CD4-positive, alpha-beta T cell treated with Interleukin-17A for 1 hour (primary cell): ENCODE measurements at regions not wholly inside any gene's neighbourhood (a gene's known extent, or its start where the extent isn't known, plus 50 kb on each side); places are given as distances from the start of the nearest gene placed in this dataset.
"Not testable (repeated sequence)": the region's sequence is repeated elsewhere in the genome, so short reads cannot be mapped to it uniquely, and the experiment has no call there.

Experiments used
- DNase-seq: peaks from one replicate; pipeline ENCODE4 v3.0.0-alpha.2; 2020

- DNase-seq: no peak
These were observed 61.5 kb downstream of the PRSS23 start for GRCh38 chr11:86861810-86862209.

GRCh38 chr11:86863476-86863875 is 63.1 kb downstream of the PRSS23 start:
- DNase-seq: no peak

GRCh38 chr11:86865436-86865835 is 65.1 kb downstream of the PRSS23 start:
- no peak for DNase-seq

- no peak for DNase-seq
These were observed 69.2 kb downstream of the PRSS23 start for GRCh38 chr11:86869531-86869930.

GRCh38 chr11:86869966-86870570 is 69.7 kb downstream of the PRSS23 start:
- DNase-seq: peak; percentile 36

- no peak for DNase-seq
These were observed 73.3 kb downstream of the PRSS23 start for GRCh38 chr11:86873573-86874083.

GRCh38 chr11:86874304-86875056 is 74.1 kb downstream of the PRSS23 start:
- DNase-seq: no peak

- no peak for DNase-seq
These were observed 76.4 kb downstream of the PRSS23 start for GRCh38 chr11:86876716-86877234.

- no peak for DNase-seq
These were observed 77.2 kb downstream of the PRSS23 start for GRCh38 chr11:86877503-86877902.

- not testable (repeated sequence) for DNase-seq
These were observed 76.0 kb downstream of the FZD4 start for GRCh38 chr11:86879241-86879640.

GRCh38 chr11:86885311-86885710 is 69.9 kb downstream of the FZD4 start:
- no peak for DNase-seq

GRCh38 chr11:86888164-86889000 is 66.8 kb downstream of the FZD4 start:
- no peak for DNase-seq

GRCh38 chr11:86889001-86889341 is 66.2 kb downstream of the FZD4 start:
- DNase-seq: no peak

GRCh38 chr11:86891036-86891435 is 64.2 kb downstream of the FZD4 start:
- DNase-seq: no peak

- DNase-seq: no peak
These were observed 62.0 kb downstream of the FZD4 start for GRCh38 chr11:86893235-86893634.
